Hematopoietic multipotent progenitor cell treated with erythropoietin and hydrocortisone succinate and interleukin-3 and kit ligand, for 4 days (in vitro differentiated cells): ENCODE measurements at regions not wholly inside any gene's neighbourhood (a gene's known extent, or its start where the extent isn't known, plus 50 kb on each side); places are given as distances from the start of the nearest gene placed in this dataset.
"Not testable (repeated sequence)": the region's sequence is repeated elsewhere in the genome, so short reads cannot be mapped to it uniquely, and the experiment has no call there.

Source experiments
- DNase-seq: peaks from one replicate; pipeline ENCODE4 v3.0.0-alpha.2; 2015

DNA sequence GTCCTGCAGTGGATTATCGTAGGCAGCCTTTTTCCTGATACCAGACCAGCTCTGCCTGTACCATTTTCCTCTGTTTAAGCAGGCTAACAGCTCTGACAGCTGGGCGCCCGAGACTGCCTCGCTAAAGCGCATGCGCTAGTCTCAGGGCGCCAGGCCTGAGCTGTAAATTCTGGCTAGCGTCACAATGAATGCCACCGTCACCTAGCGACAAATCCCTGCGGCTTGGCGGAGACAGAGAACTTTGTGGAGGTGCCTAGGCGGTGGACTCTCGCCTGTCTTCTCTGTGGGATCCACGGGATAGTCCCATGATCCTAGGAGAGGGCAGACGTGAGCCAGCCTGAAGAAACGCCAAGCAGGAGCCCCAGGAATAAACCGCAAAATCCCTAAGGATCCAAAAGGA, 573.9 kb downstream of the KCNJ18 start:
- DNase-seq, result no peak

DNA sequence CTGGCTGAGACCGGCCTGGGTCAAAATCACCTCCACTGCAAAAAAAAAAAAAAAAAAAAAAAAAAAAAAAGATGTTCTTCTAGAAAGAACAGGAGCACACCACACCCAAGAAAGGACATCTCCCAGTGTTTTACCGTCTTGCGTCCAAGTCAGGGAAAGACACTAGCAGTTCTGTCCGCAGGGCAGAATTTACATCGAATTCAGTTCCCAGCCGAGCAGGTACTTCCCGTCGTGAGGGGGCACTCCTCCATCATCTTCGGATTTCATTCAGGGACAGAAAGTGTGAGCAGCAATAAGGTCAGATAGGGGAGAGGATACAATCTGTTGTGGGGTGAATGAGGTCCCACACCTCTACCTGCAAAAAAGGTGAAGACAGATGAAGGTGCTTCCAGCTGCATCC, 574.7 kb downstream of the KCNJ18 start:
- no peak for DNase-seq

GRCh38 chr17:22268214-22268911, 576.0 kb downstream of the KCNJ18 start:
- DNase-seq, result no peak

- no peak for DNase-seq
Measured at GRCh38 chr17:22268912-22269220, 576.5 kb downstream of the KCNJ18 start.

GRCh38 chr17:22270381-22270780, 578.1 kb downstream of the KCNJ18 start:
- DNase-seq, result no peak

GRCh38 chr17:22270809-22271208, 578.5 kb downstream of the KCNJ18 start:
- DNase-seq, result not testable (repeated sequence)

- DNase-seq, result no peak
Measured at GRCh38 chr17:22272363-22273146, 580.2 kb downstream of the KCNJ18 start.

DNA sequence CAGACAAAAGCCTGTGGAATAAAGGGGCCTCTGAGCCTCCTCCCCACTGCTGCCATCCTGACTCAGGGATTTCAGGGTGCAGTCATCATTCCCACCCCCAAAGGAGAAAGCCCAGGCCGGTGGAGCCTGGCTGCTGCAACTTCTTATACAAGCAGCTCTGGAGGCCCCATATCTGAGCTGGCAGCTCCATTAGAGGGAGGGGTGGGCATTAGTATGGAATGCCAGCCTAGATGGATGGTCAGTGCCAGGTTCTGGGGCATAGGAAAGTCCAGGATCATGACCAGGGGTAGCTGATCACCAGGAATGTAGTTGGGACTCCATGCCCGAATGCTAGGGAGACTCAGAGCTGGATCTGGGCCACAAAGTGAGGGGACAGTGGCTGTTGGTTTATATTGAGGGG, 581.0 kb downstream of the KCNJ18 start:
- DNase-seq, result no peak

DNA sequence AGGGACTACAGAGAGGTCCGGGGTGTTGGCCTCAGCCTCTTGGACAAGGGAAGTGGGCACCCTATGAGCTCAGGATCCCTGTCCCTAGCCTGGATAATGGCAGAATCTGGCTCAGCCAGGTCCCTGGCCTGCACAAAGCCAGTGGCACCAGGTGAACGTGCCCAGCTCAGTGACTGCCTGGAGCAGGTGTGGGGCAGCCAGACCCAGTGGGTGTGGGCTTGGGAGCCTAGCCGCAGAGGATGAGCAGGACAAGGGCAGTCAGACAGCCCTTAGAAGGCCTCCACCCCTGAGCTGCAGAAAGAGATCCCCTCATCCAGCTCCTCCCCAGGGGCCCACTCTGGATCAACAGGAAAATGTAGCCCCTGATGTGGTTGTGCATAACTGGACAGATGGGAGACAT, 585.3 kb downstream of the KCNJ18 start:
- DNase-seq, result no peak

DNA sequence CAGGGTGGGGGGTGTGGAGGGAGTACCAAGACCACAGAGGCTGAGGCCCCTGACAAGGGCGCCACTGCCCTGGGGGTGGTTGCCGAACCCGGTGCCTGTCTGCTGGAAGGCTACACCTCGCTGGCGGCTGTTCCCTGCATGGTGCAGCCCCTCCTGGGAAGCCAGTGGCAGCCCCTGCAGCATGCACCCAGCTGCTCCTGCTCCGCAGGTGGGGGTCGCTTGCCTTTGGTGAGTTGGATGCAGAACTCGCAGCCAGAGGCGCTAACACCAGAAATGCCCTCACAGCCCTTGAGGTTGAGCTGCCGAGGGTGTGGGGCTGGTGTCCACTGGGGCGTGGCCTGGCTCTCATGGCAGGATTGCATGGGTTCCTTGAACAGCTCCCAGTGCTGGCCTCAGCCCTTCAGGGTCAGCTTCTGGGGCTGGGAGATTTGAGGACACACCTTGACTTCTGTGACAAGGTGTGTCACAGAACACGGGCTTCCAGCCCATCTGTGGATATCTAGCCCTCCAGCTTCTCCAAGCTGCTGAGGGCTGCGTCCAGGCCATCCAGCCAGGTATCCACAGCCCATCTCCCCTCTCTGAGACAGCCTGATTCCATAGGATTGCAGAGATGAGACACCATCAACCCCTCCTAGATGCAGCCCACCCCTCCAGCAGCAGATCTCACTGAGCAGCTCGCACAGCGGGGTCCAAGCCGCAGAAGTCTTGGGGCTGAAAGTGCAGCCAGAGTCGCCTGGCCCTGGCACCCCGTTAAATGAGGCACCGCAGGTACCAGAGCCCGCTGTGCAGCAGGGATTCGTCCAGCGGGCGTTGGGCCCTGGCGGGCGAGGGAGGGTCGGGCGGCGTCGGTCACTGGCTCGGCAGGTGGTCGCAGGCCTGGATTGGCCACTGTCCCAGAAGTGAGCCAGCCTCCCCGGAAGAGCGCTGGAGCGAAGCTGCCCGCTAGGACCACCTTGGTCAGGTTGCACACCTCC, 586.3 kb downstream of the KCNJ18 start:
- no peak for DNase-seq

GRCh38 chr17:22286337-22287041, 594.2 kb downstream of the KCNJ18 start:
- DNase-seq, result no peak

DNA sequence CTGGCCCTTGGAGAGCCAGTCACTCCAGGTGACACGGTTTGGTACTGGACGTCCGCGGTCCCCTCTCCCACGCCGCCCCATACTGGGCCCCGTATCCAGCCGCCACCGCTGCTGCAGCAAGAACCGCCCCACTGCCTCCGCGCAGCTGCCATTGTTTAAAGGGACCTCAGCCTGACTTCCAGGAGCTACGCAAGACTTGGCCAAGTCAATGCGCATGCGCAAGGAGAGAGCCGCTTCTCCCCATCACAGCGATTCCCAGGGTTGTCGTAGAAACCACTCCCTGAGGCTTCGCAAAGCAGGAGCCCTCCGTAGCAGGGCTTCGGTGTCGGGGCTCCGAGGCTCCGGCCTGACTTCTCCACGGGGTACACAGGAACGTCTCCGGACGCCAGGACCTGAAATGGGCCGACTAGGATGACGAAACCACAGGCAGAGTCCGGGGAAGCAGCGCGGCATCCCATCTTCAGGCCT, 606.2 kb downstream of the KCNJ18 start:
- DNase-seq, result not testable (repeated sequence)

GRCh38 chr17:22300177-22300576, 607.9 kb downstream of the KCNJ18 start:
- no peak for DNase-seq

GRCh38 chr17:22300731-22301352, 608.5 kb downstream of the KCNJ18 start:
- DNase-seq, result no peak

GRCh38 chr17:22301353-22301745, 609.0 kb downstream of the KCNJ18 start:
- DNase-seq, result no peak

GRCh38 chr17:22303096-22303495, 610.8 kb downstream of the KCNJ18 start:
- no peak for DNase-seq

DNA sequence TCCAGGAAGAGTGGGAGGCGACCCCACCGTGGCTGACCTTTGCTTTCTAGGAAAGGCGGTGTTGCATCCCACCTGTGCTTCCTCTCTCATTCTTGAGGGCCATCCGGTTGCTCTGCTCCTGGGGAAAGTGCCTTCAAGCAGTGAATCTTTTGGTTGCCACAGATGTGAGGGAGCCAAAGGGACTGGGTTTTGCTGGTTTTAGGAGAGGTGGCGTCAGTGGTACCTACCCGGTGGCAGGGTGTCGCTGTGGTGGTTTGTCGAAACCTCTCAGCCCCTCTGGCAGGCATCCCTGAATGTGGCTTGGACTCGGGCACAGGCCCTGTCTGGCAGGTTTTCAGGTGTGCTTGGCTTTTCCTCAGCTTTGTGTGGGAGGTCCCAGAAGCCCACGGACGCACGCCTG, 611.5 kb downstream of the KCNJ18 start:
- no peak for DNase-seq

DNA sequence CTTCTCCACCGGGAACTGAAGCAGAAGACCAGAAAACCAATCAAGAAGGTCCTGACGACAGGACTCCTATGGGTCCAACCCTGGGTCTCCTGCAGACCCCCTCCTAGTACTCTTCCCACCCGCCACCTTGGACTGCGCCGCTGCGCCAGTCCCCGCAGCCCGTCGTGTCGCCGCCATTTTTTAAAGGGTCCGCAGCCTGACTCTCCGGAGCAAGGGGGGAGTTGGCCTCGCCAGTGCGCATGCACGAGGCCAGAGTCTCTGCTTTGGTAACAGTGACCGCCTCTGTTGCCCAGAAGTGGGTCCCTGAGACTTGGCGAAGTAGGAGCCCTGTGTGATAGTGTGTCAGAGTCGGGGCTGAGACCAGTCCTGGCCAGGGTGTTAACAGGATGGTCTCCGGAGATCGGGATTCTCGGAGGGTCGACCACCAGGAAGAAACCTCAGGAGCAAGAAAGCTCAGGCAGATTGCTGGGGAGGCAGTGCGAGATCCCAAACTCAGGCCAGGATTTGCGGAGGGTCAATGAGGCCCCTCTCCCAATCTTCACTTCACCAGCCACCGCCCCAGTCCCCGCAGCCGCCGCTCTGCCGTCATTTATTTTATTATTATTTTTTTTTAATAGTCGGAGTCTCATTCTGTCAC, 612.5 kb downstream of the KCNJ18 start:
- no peak for DNase-seq

GRCh38 chr17:22305356-22306071, 613.2 kb downstream of the KCNJ18 start:
- no peak for DNase-seq

DNA sequence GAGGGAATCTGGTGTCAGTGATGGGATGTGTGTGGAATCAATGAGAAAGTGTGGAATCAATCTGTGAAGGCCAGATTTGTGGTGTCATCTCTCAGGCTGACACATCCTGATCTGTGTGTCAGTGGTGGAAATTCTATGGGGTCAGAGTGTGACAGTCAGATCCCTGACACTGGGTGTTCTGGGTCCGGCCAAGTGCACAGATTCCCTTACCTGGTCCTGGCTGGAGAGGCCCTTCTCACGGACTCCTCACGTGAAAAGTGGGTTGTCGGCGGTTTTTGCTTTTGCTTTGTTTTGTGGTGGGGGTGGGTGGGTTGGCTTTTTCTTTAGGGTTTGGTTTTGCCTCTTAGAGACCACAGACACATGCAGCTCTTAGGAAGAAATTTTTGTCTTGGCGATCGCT, 618.0 kb downstream of the KCNJ18 start:
- not testable (repeated sequence) for DNase-seq
